Stimulated activated CD8-positive, alpha-beta memory T cell treated with anti-CD3 and anti-CD28 coated beads, Interleukin-12 subunit alpha, Interleukin-12 subunit beta, amount 100 ng/mL, for 1 hour (primary cell): ENCODE measurements at regions not wholly inside any gene's neighbourhood (a gene's known extent, or its start where the extent isn't known, plus 50 kb on each side); places are given as distances from the start of the nearest gene placed in this dataset.

ENCODE experiments used
- DNase-seq: peaks from one replicate; pipeline ENCODE4 v3.0.0-alpha.2; 2020; ENCODE audit warnings: low read depth

GRCh38 chr10:130463104-130463875, 327.1 kb downstream of the GLRX3 start:
- DNase-seq: no peak

DNA sequence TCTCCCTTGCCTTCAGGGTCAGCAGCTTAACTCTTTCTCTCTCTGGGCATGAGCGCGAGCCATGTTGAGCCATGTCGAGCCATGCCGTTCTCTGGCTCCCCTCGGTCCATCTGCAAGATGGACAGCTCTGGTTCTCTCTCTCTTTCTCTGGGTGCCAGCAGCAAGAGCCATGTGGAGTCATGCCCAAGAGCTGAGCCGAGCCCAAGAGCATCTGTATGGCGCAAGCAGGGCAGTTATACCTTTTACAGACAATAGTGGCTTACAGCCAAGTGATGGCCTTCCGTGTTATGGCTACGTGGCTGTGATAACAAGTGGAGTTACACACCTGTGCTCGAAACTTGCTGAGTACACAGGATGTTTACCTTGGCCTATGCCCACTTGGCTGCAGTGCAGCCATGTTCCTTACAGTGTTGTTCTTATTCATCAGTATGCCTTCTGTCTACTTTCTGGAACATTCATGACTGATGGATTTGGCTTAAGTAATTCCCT, 327.7 kb downstream of the GLRX3 start:
- no peak for DNase-seq

GRCh38 chr10:130464426-130464825, 328.2 kb downstream of the GLRX3 start:
- DNase-seq: no peak

- no peak for DNase-seq
Observed at GRCh38 chr10:130466271-130466997, 330.2 kb downstream of the GLRX3 start.

DNA sequence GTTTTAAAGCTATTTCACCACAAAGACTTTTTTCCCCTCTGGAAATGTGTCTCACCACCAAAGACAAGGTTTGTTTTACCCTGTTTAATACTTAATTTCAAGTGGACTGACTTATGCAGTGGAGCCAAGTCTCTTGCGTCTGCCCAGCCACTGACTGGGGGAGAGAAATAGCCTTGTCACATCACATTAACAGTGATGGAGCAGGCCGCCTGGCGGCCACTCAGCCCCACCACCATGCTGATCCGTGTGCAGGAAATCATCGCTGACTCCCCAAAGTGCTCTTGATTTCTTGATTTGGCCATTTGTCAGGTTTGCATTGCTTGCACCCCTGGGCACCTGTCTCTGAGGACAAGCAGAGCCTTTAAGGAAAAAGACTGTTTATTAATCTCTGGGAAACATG, 334.1 kb downstream of the GLRX3 start:
- DNase-seq: no peak

GRCh38 chr10:130470973-130471372, 334.8 kb downstream of the GLRX3 start:
- DNase-seq: no peak

GRCh38 chr10:130471486-130471885, 335.3 kb downstream of the GLRX3 start:
- DNase-seq: no peak

- no peak for DNase-seq
Observed at GRCh38 chr10:130472236-130472635, 336.0 kb downstream of the GLRX3 start.

DNA sequence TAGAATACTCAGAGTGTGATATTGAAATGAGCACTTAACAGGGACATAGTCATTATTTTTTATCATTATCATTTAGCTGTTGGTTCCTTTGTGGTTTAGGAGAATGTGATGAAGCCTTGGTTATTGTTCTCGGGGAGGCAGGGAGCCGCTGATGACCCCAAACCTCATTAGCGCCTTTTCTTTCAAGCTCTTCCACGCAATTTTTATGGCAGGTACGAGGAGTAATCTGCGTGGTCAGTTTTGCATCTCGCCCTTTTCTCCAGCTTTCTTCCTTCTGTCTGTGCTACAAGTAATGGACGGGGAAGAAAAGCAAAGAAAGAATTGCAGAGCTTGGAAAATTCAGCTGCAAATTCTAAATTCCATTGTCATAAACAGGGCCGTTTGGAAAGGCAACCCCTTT, 338.4 kb downstream of the GLRX3 start:
- no peak for DNase-seq

- no peak for DNase-seq
Observed at GRCh38 chr10:130477360-130477759, 341.2 kb downstream of the GLRX3 start.

DNA sequence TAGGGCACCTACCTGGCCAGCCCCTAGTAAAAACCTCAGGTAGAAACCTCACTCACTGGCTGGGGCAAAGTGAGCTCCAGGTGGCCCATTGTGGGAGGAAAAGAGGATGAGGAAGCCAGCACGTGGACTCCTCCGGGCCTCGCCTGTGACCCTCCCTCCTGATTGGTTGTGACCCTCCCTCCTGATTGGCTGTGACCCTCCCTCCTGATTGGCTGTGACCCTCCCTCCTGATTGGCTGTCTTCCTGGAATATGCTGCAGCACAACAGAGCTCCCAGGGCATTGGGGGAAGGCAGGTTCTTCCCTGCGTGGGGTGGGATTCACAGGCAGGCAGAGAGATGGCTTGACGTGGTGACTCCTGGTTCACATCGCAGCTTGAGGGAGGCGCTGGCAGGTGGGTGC, 343.0 kb downstream of the GLRX3 start:
- DNase-seq: no peak

- DNase-seq: no peak
Observed at GRCh38 chr10:130479926-130480325, 343.7 kb downstream of the GLRX3 start.

GRCh38 chr10:130480491-130480890, 344.3 kb downstream of the GLRX3 start:
- DNase-seq: no peak

- DNase-seq: no peak
Observed at GRCh38 chr10:130481076-130481930, 345.1 kb downstream of the GLRX3 start.

DNA sequence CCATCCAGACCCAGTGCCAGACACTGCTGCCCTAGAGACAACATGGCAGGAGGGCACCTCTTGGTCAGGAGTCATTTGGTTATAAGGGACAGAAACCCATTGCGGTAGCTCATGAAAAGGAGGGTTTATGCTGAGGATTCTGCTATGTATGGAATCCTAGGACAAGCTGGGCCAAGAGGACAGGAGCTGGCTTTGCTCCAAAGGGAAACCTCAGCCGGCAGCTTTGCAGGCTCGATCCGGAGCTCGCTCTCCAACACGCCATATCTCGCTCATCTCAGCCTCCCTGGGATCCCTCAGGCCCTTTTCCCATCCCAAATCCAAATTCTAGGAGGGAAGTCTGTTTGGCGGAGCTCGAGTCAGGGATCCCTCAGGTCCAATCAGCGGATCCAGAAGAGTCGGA, 345.7 kb downstream of the GLRX3 start:
- no peak for DNase-seq

GRCh38 chr10:130483691-130484467, 347.7 kb downstream of the GLRX3 start:
- no peak for DNase-seq

DNA sequence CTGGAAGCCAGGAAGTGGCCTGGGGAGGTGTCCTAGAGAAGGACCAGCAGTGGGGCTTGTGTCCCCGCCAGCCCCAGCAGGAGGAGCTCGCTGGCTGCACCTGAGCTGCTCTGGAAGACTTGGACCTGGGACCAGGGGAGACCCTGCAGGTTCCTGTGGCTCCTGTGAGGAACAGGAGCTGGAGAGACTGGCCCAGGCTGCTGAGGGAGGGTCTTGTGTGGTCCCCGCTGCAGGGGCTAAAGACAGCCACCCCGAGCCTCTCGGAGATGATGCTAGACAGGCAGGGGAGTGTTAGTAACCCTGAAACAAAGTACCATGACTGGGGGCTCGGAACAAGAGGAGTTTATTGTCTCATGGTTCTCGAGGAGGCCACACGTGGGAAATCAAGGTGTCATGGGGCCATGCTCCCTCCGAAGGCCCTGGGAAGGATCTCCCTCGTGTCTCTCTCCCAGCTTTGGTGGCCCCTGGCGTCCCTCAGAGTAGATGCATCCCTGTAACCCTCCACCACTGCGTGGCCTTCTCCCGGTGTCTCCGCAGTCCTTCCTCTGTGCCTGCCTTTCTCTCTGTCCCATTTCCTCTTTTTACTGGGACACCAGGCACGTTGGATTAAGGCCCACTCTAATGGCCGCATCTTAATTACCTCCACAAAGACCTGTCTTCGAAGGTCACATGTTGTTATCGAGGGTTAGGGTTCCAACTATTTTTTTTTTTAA, 348.4 kb downstream of the GLRX3 start:
- no peak for DNase-seq

DNA sequence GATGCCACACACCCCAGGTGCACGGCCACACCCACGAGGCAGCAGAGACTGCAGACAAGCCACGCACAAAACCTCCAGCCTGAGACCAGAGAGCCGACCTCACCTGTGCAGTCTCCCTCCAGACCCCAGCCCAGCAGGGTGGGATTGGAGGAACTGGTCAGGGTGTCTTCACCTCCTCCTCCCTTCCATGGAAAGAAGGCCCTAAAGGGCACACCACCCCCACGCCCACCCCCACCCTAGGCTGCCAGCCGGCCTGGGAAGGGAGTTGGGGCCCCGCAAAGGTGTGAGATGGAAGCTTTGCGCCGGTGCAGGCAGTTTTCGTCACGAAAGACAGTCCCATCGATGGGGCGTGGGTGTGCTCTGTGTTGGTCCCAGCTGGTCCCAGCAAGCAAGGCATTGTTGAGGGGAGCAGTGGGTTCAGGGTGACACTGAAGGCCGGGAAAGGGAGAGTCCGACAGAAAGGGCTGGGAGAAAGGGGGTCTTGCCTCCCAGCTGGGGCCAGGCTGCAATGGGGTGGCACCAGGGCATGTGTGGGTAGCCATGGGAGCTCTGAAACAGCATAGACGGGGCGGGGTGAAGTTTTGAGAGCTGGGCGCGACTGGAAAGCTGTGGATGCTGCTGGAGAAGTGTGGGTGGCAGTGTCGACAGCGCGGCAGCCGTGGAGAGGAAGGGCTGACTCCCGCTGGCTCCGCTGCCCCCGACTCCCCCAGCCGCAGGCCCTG, 349.2 kb downstream of the GLRX3 start:
- no peak for DNase-seq

GRCh38 chr10:130485958-130486895, 350.0 kb downstream of the GLRX3 start:
- no peak for DNase-seq
